COLO668 (cell line): ENCODE measurements at regions not wholly inside any gene's neighbourhood (a gene's known extent, or its start where the extent isn't known, plus 50 kb on each side); places are given as distances from the start of the nearest gene placed in this dataset.

Experiments used
- DNase-seq: peaks from one replicate; lab custom pipeline; 2025; ENCODE audit not compliant: unreplicated experiment; lab: John Stamatoyannopoulos, UW

GRCh38 chr15:96089405-96090058 is 241.0 kb upstream of the NR2F2 start:
- DNase-seq: no peak

DNA sequence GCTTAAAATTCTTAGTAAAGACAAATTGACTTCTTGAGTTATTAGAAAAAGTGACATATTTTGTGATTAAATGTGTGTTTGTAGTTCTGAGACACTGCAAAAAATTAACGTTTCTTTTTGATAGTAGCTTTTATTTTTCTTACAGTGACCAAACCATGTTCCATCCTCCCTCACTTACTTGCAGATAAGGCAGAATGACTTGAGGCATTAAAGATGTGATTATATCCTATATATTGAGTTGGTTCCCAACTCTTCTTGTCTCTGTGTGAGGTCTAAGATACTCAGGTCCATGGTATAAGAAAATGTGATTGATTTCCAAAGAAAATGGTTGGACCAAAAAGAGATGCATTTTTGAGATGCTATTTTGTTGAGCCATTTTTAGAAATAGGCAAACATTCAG is 238.3 kb upstream of the NR2F2 start:
- DNase-seq: no peak

DNA sequence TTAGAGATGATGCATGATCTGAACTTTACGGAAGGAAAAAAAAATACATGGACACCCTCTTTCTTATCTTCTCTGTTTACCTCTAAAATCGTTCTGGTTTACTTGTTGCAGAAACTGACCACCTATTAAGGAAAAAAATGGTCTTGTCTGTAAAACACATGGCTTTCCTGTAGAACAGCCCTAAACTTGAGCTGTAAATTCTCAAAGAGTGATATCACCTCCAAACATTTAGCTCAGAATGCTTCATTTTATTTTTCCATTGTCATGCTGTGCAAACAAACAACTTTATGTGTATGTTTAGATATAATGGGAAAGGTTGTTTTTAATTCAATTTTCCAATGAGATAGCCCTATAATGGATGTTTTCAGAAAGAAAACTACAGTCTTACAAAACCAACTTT is 237.4 kb upstream of the NR2F2 start:
- no peak for DNase-seq

DNA sequence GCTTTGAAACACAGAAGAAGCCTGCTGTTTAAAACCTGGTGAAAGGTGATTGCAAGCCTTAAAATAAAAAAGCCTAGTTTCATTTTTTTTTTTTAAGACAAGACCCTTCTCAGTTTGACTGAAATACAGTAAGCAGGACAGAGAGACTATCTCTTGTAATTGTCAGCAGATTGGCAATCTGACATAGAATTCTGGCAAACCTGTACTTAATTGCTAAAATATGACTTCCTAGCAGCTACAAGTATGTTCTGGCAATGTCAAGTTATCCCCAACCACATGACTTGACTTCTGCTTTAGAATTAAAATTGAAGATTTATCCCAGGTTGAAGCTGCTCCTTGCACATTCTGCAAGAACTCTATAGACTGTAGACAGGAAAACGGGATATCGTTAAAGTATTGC is 232.8 kb upstream of the NR2F2 start:
- DNase-seq: no peak

DNA sequence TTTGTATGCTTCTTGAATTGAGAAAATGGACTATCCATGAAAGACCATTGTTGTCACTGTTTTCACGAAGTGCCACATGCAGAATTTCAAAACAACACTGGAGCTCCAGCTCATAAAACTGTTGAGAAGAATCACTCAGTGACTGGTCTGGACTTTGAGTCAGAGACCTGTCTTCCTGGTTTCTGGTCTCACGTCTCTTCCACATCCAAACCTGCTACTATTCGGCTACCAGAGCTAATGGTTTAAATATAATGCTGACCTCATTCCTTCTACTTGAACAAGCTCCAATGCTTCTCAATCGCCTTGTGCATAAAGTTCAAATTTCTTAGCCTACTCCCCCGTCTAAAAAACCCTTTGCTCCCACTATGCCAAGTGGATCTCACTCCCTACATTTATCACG is 227.9 kb upstream of the NR2F2 start:
- no peak for DNase-seq

DNA sequence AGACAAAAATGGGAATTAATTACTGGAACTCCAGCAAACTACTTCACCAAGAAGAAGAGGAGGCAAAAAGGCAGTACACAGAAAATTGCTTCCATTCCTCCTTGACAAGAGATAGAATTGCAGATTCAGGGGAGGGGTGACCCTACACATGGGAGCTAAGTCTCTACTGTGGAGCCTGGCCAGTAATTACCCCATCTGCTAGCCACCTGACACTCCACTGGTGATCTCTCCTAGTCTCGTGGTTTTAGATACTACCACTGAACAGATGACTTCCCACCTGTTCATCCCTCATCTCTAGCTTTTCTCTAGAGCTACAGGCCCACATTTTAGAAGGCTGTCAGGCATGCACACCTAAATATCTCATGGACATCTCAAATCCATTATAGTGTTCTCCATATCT is 224.3 kb upstream of the NR2F2 start:
- no peak for DNase-seq

DNA sequence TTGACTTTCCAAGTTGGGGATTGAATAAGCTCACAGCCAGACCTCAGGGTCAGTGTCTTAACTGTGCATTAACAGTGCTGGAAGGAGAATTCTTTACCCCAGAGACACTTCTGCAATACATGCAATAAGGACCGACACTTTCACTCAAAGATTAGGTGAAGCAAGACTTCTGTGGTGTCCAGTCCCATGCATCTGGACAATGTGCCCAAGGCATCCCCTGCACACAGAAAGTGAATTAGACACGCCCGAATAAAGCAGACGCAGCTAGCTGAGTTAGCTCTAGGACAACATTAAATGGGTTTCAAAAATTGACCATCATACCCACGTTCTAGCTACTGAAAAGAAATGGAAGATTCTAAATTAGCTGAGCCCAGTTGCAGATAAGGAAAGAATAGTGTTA is 223.9 kb upstream of the NR2F2 start:
- no peak for DNase-seq

- no peak for DNase-seq
Observed at GRCh38 chr15:96107916-96108315, 222.6 kb upstream of the NR2F2 start.

DNA sequence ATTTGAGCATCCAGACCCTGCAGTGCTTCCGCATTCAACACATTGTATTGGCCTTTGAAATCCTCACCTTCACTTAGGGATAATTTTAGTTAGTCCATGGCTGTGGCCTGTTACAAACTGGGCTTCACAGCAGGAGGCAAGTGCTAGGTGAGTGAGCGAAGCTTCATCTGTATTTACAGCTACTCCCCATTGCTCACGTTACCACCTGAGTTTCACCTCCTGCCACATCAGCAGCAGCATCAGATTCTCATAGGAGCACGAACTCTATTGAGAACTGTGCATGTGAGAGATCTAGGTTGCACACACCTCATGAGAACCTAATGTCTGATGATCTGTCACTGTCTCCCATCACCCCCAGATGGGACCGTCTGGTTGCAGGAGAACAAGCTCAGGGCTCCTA is 222.1 kb upstream of the NR2F2 start:
- DNase-seq: no peak

DNA sequence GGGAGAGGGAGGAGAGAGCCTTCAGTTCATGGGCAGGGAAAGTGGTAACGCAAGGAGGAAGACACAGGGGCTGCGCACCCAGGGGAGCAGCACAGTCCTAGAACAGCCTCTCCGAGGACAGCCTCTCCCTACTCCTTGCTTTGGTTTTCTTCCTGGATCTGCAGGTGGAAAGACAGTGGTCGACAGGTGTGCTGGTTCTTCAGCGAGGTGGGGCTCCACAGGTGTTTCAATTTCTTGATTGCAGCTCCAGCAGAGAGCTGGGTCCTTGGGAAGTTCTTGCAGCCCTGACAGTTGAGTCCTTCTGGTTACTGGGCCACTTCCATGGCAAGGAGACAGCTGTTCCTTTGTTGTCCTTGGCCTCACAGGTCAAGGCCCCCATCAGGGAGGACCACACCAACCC is 220.7 kb upstream of the NR2F2 start:
- DNase-seq: no peak

DNA sequence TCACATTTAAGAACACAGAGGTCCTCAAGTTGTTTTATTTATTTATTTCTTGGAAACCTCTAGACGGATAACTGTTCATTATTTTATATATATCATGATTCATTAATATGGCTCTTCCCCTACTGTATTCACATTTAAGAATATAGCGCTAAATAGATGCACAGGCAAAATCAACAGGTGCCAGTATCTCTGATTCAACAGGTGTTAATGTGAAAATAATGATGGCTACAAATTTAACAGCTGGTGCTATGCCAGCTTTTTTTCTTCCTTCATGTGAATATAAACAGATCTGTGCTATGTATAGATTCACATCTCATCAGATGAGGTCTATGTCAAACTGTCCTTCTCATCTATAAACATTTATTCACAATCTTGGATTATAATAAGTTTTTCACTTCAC is 218.5 kb upstream of the NR2F2 start:
- DNase-seq: no peak

- DNase-seq: no peak
Observed at GRCh38 chr15:96115642-96116041, 214.9 kb upstream of the NR2F2 start.

DNA sequence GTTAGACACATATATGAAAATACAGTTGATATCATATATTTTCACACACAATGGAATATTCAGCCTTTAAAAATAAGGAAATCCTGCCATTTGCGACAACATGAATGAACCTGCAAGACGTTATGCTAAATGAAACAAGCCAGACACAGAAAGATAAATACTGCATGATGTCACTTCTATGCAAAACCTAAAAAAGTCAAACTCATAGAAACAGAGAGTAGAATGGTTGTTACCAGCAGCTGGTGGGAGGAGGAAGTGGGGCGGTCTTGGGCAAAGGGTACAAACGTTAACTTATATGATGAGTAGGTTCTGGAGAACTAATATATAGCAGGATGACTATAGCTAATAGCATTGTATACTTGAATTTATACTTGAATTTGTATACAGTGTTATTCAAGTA is 213.2 kb upstream of the NR2F2 start:
- no peak for DNase-seq

- DNase-seq: no peak
Observed at GRCh38 chr15:96119734-96120133, 210.8 kb upstream of the NR2F2 start.

GRCh38 chr15:96121086-96121920 is 209.2 kb upstream of the NR2F2 start:
- no peak for DNase-seq

DNA sequence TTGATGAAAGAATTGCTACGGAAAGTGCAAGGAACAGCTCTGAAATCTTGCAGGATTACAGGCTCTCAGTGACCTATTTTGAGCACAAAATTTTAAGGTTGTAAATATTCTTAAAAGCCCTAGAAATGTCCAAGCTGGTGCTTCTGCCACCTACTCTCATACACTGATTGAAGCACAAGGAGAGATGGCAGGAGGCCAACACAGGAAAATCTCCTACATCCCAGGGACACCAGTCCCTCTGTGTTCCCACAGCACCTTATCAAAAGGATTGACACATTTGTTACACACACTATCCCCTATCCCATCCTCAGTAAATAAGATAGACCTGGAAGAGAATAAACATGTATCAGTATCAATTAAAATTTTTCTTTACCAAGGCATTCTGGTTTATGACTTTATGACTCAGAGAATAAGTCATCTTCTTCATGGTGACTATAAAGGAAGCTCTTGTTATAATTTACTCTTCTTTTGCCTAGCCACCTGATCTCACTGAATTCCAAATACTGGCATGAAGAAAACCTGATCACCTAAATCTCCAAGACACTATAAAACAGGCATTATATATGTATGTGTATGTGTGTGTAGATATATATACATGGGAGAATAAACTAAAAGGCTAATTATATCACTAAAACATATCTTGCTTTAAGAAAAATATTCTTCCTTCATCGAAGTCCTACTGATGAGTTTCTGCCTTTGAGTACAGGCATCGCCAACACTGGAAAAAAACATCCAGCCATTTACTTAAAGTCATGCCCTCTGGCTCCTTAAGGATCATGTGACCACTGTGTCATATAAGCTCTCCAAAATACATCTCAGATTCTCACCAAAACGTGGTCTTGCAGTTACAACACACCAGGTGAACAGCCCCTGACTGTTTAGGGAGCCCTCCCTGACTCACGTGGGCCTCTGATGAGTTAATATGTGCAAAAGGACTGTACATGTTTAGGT is 208.1 kb upstream of the NR2F2 start:
- DNase-seq: no peak

DNA sequence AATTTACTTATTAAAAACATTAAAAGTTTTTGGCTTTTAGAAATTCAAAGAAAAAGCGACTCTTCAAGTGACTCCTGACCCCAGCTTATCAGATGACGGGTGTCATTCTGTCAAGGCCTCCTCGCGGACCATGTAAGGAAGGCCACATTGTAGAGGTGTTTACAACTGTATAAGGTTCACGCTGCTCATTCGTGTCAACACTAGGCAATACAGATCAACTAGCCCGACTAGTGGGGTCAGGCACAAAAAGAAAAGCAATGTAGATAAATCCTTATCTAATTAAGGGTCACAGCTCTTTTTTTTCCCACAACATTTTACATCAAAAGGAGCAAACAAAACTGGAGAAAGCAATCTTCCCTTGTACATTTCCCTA is 207.5 kb upstream of the NR2F2 start:
- no peak for DNase-seq

- no peak for DNase-seq
Observed at GRCh38 chr15:96123630-96124187, 206.8 kb upstream of the NR2F2 start.

- no peak for DNase-seq
Observed at GRCh38 chr15:96124436-96124835, 206.1 kb upstream of the NR2F2 start.

DNA sequence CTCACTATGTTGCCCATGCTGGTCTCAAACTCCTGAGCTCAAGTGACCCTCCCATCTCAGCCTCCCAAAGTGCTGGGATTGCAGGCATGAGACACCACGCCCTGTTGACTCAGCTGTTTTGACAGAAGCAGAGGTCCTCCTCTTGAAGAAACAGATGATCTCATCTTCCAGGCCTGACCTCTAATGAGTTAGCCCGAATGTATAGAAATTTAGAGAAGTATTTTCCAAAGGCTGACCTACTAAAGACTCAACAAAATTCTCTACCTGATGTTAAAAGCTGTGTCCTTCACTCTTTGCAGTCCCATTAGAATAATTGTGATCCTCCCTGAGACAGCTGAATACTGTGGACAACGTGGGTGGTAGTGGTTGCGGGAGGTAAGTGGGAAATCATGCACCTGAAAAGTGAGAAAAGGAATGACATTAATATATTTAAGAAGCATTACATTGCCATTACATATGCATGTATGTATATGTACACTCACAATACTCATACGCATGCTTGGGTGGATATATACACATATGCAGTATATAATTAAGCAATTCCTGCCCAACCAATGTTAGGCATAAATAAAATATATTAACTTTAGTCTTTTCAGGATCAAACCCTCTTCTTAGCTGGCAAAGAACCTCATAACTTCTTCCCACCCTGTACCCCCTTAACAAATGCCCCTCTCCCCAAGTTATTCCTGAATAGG is 204.6 kb upstream of the NR2F2 start:
- DNase-seq: no peak

- DNase-seq: no peak
Observed at GRCh38 chr15:96126859-96127258, 203.6 kb upstream of the NR2F2 start.
